Hepatocyte (in vitro differentiated cells): ENCODE measurements at regions not wholly inside any gene's neighbourhood (a gene's known extent, or its start where the extent isn't known, plus 50 kb on each side); places are given as distances from the start of the nearest gene placed in this dataset.

Experiments used
- DNase-seq: peaks from one replicate; pipeline ENCODE4 v3.0.0-alpha.2; 2016; ENCODE audit warnings: low spot score
- H2AFZ ChIP-seq: fragments of 200-600 bp; sonication (generic); 2 replicates; pipeline ENCODE4 v1.6.0; 2016; ENCODE audit warnings: antibody characterized with exemption, mild to moderate bottlenecking
- H3K27ac ChIP-seq: fragments of 200-600 bp; sonication (generic); 2 replicates; pipeline ENCODE4 v1.5.1; 2016; ENCODE audit warnings: mild to moderate bottlenecking
- H3K27me3 ChIP-seq: fragments of 200-600 bp; sonication (generic); 2 replicates; pipeline ENCODE4 v1.6.1; 2016
- H3K36me3 ChIP-seq: fragments of 200-600 bp; sonication (generic); replicated peaks from 2 replicates; pipeline ENCODE4 v1.5.1; 2016; ENCODE audit warnings: low read depth; ENCODE audit not compliant: insufficient read depth
- H3K4me1 ChIP-seq: fragments of 200-600 bp; sonication (generic); 2 replicates; pipeline ENCODE4 v1.5.1; 2016; ENCODE audit warnings: mild to moderate bottlenecking, moderate library complexity; ENCODE audit not compliant: insufficient read depth
- H3K4me2 ChIP-seq: fragments of 200-600 bp; sonication (generic); 2 replicates; pipeline ENCODE4 v1.6.0; 2016
- H3K4me3 ChIP-seq: fragments of 200-600 bp; sonication (generic); 2 replicates; pipeline ENCODE4 v1.5.1; 2016; ENCODE audit warnings: mild to moderate bottlenecking
- H3K79me2 ChIP-seq: fragments of 200-600 bp; sonication (generic); 2 replicates; pipeline ENCODE4 v1.6.0; 2017; ENCODE audit warnings: mild to moderate bottlenecking
- H3K9me2 ChIP-seq: fragments of 200-600 bp; sonication (generic); replicated peaks from 2 replicates; pipeline ENCODE4 v1.6.0; 2017; ENCODE audit warnings: mild to moderate bottlenecking; ENCODE audit not compliant: insufficient read depth
- H3K9me3 ChIP-seq: fragments of 200-600 bp; sonication (generic); 2 replicates; pipeline ENCODE4 v1.5.1; 2016; ENCODE audit warnings: low read depth, mild to moderate bottlenecking
- H4K20me1 ChIP-seq: fragments of 200-600 bp; sonication (generic); 2 replicates; pipeline ENCODE4 v1.6.0; 2016; ENCODE audit warnings: mild to moderate bottlenecking; ENCODE audit not compliant: insufficient read depth, poor library complexity, severe bottlenecking
- CTCF ChIP-seq: fragments of 200-600 bp; sonication (generic); IDR thresholded peaks from 2 replicates; pipeline ENCODE4 v1.5.1; 2016; ENCODE audit warnings: antibody characterized with exemption, mild to moderate bottlenecking; ENCODE audit not compliant: poor library complexity
- EZH2 ChIP-seq: fragments of 200-600 bp; sonication (generic); IDR thresholded peaks from 2 replicates; pipeline ENCODE4 v1.6.1; 2016; ENCODE audit warnings: antibody characterized with exemption, mild to moderate bottlenecking, borderline replicate concordance
- EZH2phosphoT487 ChIP-seq: fragments of 200-600 bp; sonication (generic); IDR thresholded peaks from one replicate; pipeline ENCODE4 v1.6.1; 2018; ENCODE audit warnings: antibody characterized with exemption, mild to moderate bottlenecking, low read depth, moderate library complexity; ENCODE audit not compliant: unreplicated experiment, severe bottlenecking
- WGBS: methylation state at CpG from one replicate; pipeline ENCODE4 v1.1.6; 2016; ENCODE audit warnings: low lambda C conversion rate; ENCODE audit errors: missing lambda C conversion rate; 5-methylcytosine and 5-hydroxymethylcytosine counted together

DNA sequence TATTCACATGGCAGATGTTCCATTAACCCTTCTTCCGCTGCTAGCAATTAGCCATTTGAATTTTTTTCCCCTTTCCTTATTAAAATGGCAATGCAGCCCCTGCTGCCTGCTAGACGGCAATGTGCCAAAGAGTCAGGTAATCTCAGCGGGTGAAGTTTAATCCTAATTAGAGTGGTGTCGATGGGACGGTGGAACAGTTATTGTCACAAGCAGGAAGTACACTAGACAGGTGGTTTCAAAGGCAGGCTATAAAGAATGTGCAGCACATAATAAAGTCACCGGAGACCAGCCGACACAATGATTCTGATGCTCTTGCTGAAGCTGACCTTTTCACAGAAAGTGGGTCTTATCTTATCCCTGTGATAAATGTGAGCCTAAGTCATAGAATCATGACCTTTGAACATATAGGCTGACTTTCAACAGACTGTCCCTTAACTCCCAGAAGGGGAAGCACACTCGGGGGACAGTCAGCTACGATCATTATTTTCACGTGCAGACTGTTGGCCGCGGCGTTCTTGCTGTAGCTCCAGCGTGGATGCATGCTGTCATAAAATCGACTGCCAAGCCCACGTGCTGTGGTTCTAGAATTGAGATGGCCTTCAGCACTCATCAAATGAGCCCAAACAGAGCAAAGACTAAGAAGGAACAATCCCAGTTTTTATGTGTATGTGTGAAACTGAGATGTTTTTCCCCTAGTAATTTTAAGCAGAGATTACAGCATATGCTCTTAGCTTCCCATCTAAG lies 926.2 kb upstream of the SOX11 start:
- Histone ChIP-seq H3K4me2 (no peak overlapping the region), H3K4me3 (no peak overlapping the region), H3K27ac (no peak overlapping the region), H3K9me2 (no peaks in the 10 kb centered on the region), H4K20me1 (no peaks in the 10 kb centered on the region), H3K36me3 (no peaks in the 10 kb centered on the region), H2AFZ (no peak overlapping the region), H3K9me3 (no peaks in the 10 kb centered on the region), H3K4me1 (no peaks in the 10 kb centered on the region), H3K27me3 (no peaks in the 10 kb centered on the region), H3K79me2 (no peaks in the 10 kb centered on the region)
- DNase-seq, result peak; percentile 5
- no peak for TF ChIP-seq EZH2phosphoT487
- TF ChIP-seq EZH2, result no peak
- no peak for TF ChIP-seq CTCF
- 48% methylated on average over 16 of the region's 16 CpGs for WGBS

DNA sequence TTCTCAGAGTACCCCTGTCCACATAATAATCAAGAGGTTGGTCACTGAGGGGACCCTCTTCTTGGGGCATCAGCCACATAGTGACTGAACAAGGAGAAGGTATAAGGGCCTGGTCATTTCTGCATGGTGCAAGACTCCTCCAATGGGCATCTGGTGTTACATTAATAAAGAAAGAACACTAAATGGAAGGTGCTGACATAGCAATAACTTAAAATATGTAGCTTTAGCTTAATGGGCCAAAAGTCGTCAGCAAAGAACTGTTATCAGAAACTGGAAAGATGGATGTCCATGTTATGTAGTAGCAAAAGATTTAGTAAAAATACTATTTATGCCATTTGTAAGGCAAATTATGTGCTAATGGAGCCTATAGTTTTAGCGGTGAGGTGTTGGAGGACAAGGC lies 916.5 kb upstream of the SOX11 start:
- no peaks in the 10 kb centered on the region for H3K9me3 ChIP-seq
- no peaks in the 10 kb centered on the region for H3K79me2 ChIP-seq
- H3K4me3 ChIP-seq, result no peak overlapping the region
- no peaks in the 10 kb centered on the region for H3K9me2 ChIP-seq
- H3K36me3 ChIP-seq, result no peaks in the 10 kb centered on the region
- H3K27me3 ChIP-seq, result no peaks in the 10 kb centered on the region
- no peak for TF ChIP-seq CTCF
- no peak for TF ChIP-seq EZH2phosphoT487
- no peak for TF ChIP-seq EZH2
- no peaks in the 10 kb centered on the region for H3K4me1 ChIP-seq
- H4K20me1 ChIP-seq, result no peaks in the 10 kb centered on the region
- WGBS, result 93% methylated on average over 2 of the region's 2 CpGs
- no peak for DNase-seq
- no peak overlapping the region for H2AFZ ChIP-seq
- no peak overlapping the region for H3K27ac ChIP-seq
- no peak overlapping the region for H3K4me2 ChIP-seq

DNA sequence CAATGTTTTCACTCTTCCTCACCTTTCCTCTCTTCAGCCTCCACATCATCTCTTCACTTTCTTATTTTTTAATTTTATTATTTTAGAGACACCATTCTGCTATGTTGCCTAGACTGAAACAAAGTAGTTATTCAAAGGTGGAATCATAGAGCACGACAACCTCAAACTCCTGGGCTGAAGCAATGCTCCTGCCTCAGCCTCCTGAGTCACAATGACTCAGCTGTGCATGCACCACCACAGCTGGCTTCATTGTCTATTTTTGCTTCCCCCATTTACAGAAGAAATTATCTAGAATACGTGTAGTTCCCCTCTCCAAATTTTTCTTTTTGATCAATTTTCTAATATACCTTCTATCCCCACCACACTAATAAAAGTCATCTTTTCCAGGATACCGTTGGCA lies 911.5 kb upstream of the SOX11 start:
- Histone ChIP-seq H3K4me3 (no peak overlapping the region), H3K27ac (no peak overlapping the region), H3K4me1 (no peaks in the 10 kb centered on the region), H3K9me3 (no peaks in the 10 kb centered on the region), H3K4me2 (no peak overlapping the region), H2AFZ (no peak overlapping the region), H3K79me2 (no peaks in the 10 kb centered on the region), H3K36me3 (no peaks in the 10 kb centered on the region), H4K20me1 (no peaks in the 10 kb centered on the region), H3K9me2 (no peaks in the 10 kb centered on the region), H3K27me3 (no peaks in the 10 kb centered on the region)
- no peak for DNase-seq
- 79% methylated on average over 3 of the region's 3 CpGs for WGBS
- no peak for TF ChIP-seq CTCF
- TF ChIP-seq EZH2, result no peak
- no peak for TF ChIP-seq EZH2phosphoT487

GRCh38 chr2:4782647-4783046 lies 909.5 kb upstream of the SOX11 start:
- 87% methylated on average over 1 of the region's 1 CpG for WGBS
- Histone ChIP-seq H3K27ac (no peak overlapping the region), H2AFZ (no peak overlapping the region), H4K20me1 (no peaks in the 10 kb centered on the region), H3K27me3 (no peaks in the 10 kb centered on the region), H3K36me3 (no peaks in the 10 kb centered on the region), H3K4me2 (no peak overlapping the region), H3K9me2 (no peaks in the 10 kb centered on the region), H3K4me3 (no peak overlapping the region), H3K9me3 (no peaks in the 10 kb centered on the region), H3K79me2 (no peaks in the 10 kb centered on the region), H3K4me1 (no peaks in the 10 kb centered on the region)
- no peak for DNase-seq
- TF ChIP-seq CTCF (no peak), EZH2phosphoT487 (no peak), EZH2 (no peak)
